SK-N-SH (cell line): ENCODE measurements at regions not wholly inside any gene's neighbourhood (a gene's known extent, or its start where the extent isn't known, plus 50 kb on each side); places are given as distances from the start of the nearest gene placed in this dataset.

ENCODE experiments used
- EP300 ChIP-seq, 2 experiments: IDR thresholded peaks; 2 replicates each; pipeline versions ENCODE4 v1.4.0 to v1.6.1; 2012; ENCODE audit warnings: borderline replicate concordance in 1 of 2, low read depth in 1 of 2, low read length in 1 of 2
- EZH2phosphoT487 ChIP-seq: fragments of 200-600 bp; sonication (generic); IDR thresholded peaks from 2 replicates; pipeline ENCODE4 v1.6.1; 2017; ENCODE audit warnings: low read depth, mixed run types, mild to moderate bottlenecking, antibody characterized with exemption, moderate library complexity, borderline replicate concordance
- FOSL2 ChIP-seq: IDR thresholded peaks from 2 replicates; pipeline ENCODE4 v1.4.0; 2012; ENCODE audit warnings: low read depth, mild to moderate bottlenecking, moderate library complexity, borderline replicate concordance
- POLR2AphosphoS5 ChIP-seq: IDR thresholded peaks from 2 replicates; pipeline ENCODE4 v1.6.1; 2012; ENCODE audit warnings: low read depth, low read length
- RAD21 ChIP-seq: IDR thresholded peaks from 2 replicates; pipeline ENCODE4 v1.6.1; 2012; ENCODE audit warnings: mild to moderate bottlenecking, low read length
- RFX5 ChIP-seq: IDR thresholded peaks from 2 replicates; pipeline ENCODE4 v1.6.1; 2012; ENCODE audit warnings: mild to moderate bottlenecking, improper control_type of control experiment, low read length
- RXRA ChIP-seq: IDR thresholded peaks from 2 replicates; pipeline ENCODE4 v1.4.0; 2012; ENCODE audit warnings: low read depth, mild to moderate bottlenecking, borderline replicate concordance
- TAF1 ChIP-seq: IDR thresholded peaks from 2 replicates; pipeline ENCODE4 v1.6.1; 2012; ENCODE audit warnings: low read depth, mild to moderate bottlenecking, low read length, moderate library complexity, borderline replicate concordance
- TEAD4 ChIP-seq: IDR thresholded peaks from 2 replicates; pipeline ENCODE4 v1.4.0; 2012; ENCODE audit warnings: mild to moderate bottlenecking, borderline replicate concordance; ENCODE audit not compliant: insufficient read depth
- YY1 ChIP-seq: IDR thresholded peaks from 2 replicates; pipeline ENCODE4 v1.4.0; 2012; ENCODE audit warnings: low read depth, mild to moderate bottlenecking
- TF ChIP-seq, protein P1 (sequence below): fragments of 200-600 bp; sonication (generic); IDR thresholded peaks from 2 replicates; pipeline ENCODE4 v1.6.1; 2017; ENCODE audit warnings: antibody characterized with exemption, mild to moderate bottlenecking, moderate library complexity
- TF ChIP-seq, protein P2 (sequence below): IDR thresholded peaks from 2 replicates; pipeline ENCODE4 v1.4.0; 2012; ENCODE audit warnings: low read depth, borderline replicate concordance
- TF ChIP-seq, protein P3 (sequence below): IDR thresholded peaks from 2 replicates; pipeline ENCODE4 v1.4.0; 2012; ENCODE audit warnings: low read depth
- TF ChIP-seq, protein P4 (sequence below): IDR thresholded peaks from 2 replicates; pipeline ENCODE4; 2012

DNA sequence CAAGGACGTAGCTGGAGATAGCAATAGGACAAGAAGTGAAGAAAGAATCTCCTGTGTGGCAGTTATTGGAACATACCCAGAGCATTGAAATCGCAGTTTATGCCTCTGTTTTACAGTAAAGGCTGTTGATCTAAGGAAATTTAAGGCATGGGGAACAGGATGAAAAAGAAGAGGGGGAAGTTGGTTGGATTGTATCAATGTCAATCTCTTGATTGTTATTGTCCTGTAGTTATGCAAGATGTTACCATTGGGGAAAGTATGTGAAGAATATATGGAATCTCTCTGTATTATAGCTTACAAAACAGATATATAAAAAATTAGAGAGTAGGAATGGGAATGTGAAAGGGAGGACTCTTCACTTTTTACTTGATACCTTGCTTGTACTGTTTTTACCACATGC is 195.6 kb upstream of the NREP start:
- TF ChIP-seq RAD21 (no peak), YY1 (no peak), RFX5 (no peak), TAF1 (no peak), POLR2AphosphoS5 (no peak), EZH2phosphoT487 (no peak), EP300 (IDR thresholded peaks at IDR 0.05; ENCODE audit: borderline replicate concordance in 1 of 2, low read depth in 1 of 2, low read length in 1 of 2) (no peak), TEAD4 (no peak), FOSL2 (no peak), RXRA (no peak)
- TF ChIP-seq, protein P1, sequence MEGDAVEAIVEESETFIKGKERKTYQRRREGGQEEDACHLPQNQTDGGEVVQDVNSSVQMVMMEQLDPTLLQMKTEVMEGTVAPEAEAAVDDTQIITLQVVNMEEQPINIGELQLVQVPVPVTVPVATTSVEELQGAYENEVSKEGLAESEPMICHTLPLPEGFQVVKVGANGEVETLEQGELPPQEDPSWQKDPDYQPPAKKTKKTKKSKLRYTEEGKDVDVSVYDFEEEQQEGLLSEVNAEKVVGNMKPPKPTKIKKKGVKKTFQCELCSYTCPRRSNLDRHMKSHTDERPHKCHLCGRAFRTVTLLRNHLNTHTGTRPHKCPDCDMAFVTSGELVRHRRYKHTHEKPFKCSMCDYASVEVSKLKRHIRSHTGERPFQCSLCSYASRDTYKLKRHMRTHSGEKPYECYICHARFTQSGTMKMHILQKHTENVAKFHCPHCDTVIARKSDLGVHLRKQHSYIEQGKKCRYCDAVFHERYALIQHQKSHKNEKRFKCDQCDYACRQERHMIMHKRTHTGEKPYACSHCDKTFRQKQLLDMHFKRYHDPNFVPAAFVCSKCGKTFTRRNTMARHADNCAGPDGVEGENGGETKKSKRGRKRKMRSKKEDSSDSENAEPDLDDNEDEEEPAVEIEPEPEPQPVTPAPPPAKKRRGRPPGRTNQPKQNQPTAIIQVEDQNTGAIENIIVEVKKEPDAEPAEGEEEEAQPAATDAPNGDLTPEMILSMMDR, result no peak
- TF ChIP-seq, protein P2, sequence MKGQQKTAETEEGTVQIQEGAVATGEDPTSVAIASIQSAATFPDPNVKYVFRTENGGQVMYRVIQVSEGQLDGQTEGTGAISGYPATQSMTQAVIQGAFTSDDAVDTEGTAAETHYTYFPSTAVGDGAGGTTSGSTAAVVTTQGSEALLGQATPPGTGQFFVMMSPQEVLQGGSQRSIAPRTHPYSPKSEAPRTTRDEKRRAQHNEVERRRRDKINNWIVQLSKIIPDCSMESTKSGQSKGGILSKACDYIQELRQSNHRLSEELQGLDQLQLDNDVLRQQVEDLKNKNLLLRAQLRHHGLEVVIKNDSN, result no peak
- TF ChIP-seq, protein P3, sequence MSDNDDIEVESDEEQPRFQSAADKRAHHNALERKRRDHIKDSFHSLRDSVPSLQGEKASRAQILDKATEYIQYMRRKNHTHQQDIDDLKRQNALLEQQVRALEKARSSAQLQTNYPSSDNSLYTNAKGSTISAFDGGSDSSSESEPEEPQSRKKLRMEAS, result no peak
- TF ChIP-seq, protein P4, sequence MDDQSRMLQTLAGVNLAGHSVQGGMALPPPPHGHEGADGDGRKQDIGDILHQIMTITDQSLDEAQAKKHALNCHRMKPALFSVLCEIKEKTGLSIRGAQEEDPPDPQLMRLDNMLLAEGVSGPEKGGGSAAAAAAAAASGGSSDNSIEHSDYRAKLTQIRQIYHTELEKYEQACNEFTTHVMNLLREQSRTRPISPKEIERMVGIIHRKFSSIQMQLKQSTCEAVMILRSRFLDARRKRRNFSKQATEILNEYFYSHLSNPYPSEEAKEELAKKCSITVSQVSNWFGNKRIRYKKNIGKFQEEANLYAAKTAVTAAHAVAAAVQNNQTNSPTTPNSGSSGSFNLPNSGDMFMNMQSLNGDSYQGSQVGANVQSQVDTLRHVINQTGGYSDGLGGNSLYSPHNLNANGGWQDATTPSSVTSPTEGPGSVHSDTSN, result 0 out of 2 replicates have a peak, but pooled peaks have one; percentile 12
